Breast epithelium (tissue), 4 donors: ENCODE measurements at regions not wholly inside any gene's neighbourhood (a gene's known extent, or its start where the extent isn't known, plus 50 kb on each side); places are given as distances from the start of the nearest gene placed in this dataset.

ENCODE experiments used
- DNase-seq, 2 donors: peaks; one replicate each; pipeline ENCODE4 v3.0.0-alpha.2; 2019; ENCODE audit warnings: low spot score in 2 of 2
- H3K27ac ChIP-seq, 2 donors: fragments of 200-600 bp; sonication (generic) in 1 of 2; one replicate each; pipeline ENCODE4 v1.5.1; 2016 to 2019; ENCODE audit warnings: mild to moderate bottlenecking in 1 of 2
- H3K27me3 ChIP-seq, 2 donors: fragments of 200-600 bp; sonication (generic) in 1 of 2; one replicate each; pipeline versions ENCODE4 v1.5.1 to v1.6.0; 2017 to 2019; ENCODE audit warnings: control low read depth in 1 of 2, mild to moderate bottlenecking in 1 of 2
- H3K36me3 ChIP-seq: fragments of 200-600 bp; one replicate; pipeline ENCODE4 v1.5.1; 2019
- H3K4me1 ChIP-seq, 2 donors: fragments of 200-600 bp; sonication (generic); one replicate each; pipeline ENCODE4 v1.5.1; 2016 to 2019; ENCODE audit warnings: control low read depth in 1 of 2
- H3K4me3 ChIP-seq, 3 donors: fragments of 200-600 bp; sonication (generic); 1 replicate in 2 of 3; 2 replicates in 1 of 3; pipeline ENCODE4 v1.5.1; 2016 to 2019; ENCODE audit warnings: mild to moderate bottlenecking in 3 of 3, moderate library complexity in 2 of 3
- H3K9me3 ChIP-seq, 2 donors: fragments of 200-600 bp; sonication (generic) in 1 of 2; one replicate each; pipeline ENCODE4 v1.5.1; 2016 to 2019; ENCODE audit warnings: control low read depth in 1 of 2
- POLR2A ChIP-seq: fragments of 450-650 bp; IDR thresholded peaks from one replicate; pipeline ENCODE4 v1.6.1; 2016; ENCODE audit warnings: antibody characterized with exemption, mild to moderate bottlenecking, moderate library complexity
- POLR2AphosphoS5 ChIP-seq, 3 donors: sonication (generic); formaldehyde crosslinking; IDR thresholded peaks; one replicate each; pipeline ENCODE4 v1.6.1; 2017; ENCODE audit warnings: antibody characterized with exemption in 3 of 3
- intact Hi-C: fragments of 100-400 bp; cut with DNase I; formaldehyde crosslinking; loops from one replicate; pipeline ENCODE4 v1.15.1; 2023; ENCODE audit warnings: low total_unique reads
- TF ChIP-seq, protein P1 (sequence below), 3 donors: fragments of 450-650 bp; IDR thresholded peaks; one replicate each; pipeline ENCODE4 v1.5.1; 2016 to 2017; ENCODE audit warnings: antibody characterized with exemption in 3 of 3, mild to moderate bottlenecking in 3 of 3, moderate library complexity in 3 of 3

GRCh38 chr7:68943786-68944185 is 654.5 kb upstream of the AUTS2 start:
- no peaks in the 10 kb centered on the region for H3K27me3 ChIP-seq
- TF ChIP-seq, protein P1, sequence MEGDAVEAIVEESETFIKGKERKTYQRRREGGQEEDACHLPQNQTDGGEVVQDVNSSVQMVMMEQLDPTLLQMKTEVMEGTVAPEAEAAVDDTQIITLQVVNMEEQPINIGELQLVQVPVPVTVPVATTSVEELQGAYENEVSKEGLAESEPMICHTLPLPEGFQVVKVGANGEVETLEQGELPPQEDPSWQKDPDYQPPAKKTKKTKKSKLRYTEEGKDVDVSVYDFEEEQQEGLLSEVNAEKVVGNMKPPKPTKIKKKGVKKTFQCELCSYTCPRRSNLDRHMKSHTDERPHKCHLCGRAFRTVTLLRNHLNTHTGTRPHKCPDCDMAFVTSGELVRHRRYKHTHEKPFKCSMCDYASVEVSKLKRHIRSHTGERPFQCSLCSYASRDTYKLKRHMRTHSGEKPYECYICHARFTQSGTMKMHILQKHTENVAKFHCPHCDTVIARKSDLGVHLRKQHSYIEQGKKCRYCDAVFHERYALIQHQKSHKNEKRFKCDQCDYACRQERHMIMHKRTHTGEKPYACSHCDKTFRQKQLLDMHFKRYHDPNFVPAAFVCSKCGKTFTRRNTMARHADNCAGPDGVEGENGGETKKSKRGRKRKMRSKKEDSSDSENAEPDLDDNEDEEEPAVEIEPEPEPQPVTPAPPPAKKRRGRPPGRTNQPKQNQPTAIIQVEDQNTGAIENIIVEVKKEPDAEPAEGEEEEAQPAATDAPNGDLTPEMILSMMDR (IDR thresholded peaks at IDR 0.05): no peak
- TF ChIP-seq POLR2A: no peak
- H3K36me3 ChIP-seq: no peaks in the 10 kb centered on the region
- intact Hi-C loops: no loop called here
- DNase-seq: no peak
- no peak overlapping the region for H3K27ac ChIP-seq
- H3K9me3 ChIP-seq: peaks cover 7 to 8% of the 10 kb centered on the region in 2 donors
- no peaks in the 10 kb centered on the region for H3K4me1 ChIP-seq
- no peak overlapping the region for H3K4me3 ChIP-seq

DNA sequence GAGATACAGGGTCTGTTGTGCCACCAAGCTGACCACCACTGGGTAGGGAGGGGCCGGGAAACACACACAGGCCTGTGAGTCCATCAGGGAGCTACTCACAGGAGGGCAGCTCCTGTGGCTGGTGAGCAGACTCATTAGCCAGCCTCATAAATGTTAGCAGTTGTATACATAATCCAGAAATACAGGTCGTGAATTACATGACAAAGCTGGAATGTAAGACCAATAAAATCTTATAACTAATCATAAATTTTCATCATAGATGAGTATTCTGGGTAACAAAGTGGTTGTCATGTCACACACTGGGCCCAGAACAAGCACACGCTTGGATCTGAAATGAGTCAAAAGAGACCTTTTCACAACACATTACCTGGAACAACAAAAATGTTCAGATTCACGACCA is 642.6 kb upstream of the AUTS2 start:
- H3K4me1 ChIP-seq: no peaks in the 10 kb centered on the region
- H3K36me3 ChIP-seq: no peaks in the 10 kb centered on the region
- H3K9me3 ChIP-seq: no peaks in the 10 kb centered on the region
- no peaks in the 10 kb centered on the region for H3K27me3 ChIP-seq
- intact Hi-C loops: no loop called here
- no peak for DNase-seq
- no peak overlapping the region for H3K4me3 ChIP-seq
- no peak for TF ChIP-seq POLR2A
- TF ChIP-seq, protein P1 (IDR thresholded peaks at IDR 0.05): no peak
- no peak for TF ChIP-seq POLR2AphosphoS5 (IDR thresholded peaks at IDR 0.05)
- no peak overlapping the region for H3K27ac ChIP-seq

GRCh38 chr7:68958571-68958970 is 639.7 kb upstream of the AUTS2 start:
- intact Hi-C loops: no loop called here
- DNase-seq: no peak
- no peaks in the 10 kb centered on the region for H3K4me1 ChIP-seq
- no peak for TF ChIP-seq POLR2AphosphoS5 (IDR thresholded peaks at IDR 0.05)
- no peak for TF ChIP-seq POLR2A
- TF ChIP-seq, protein P1 (IDR thresholded peaks at IDR 0.05): no peak
- H3K36me3 ChIP-seq: no peaks in the 10 kb centered on the region
- H3K9me3 ChIP-seq: no peaks in the 10 kb centered on the region
- H3K27me3 ChIP-seq: no peaks in the 10 kb centered on the region
- H3K27ac ChIP-seq: no peak overlapping the region
- no peak overlapping the region for H3K4me3 ChIP-seq

- H3K36me3 ChIP-seq: no peaks in the 10 kb centered on the region
- intact Hi-C loops: no loop called here
- no peaks in the 10 kb centered on the region for H3K9me3 ChIP-seq
- H3K27me3 ChIP-seq: no peaks in the 10 kb centered on the region
- DNase-seq: no peak
- no peak overlapping the region for H3K4me3 ChIP-seq
- no peaks in the 10 kb centered on the region for H3K4me1 ChIP-seq
- H3K27ac ChIP-seq: no peak overlapping the region
- TF ChIP-seq POLR2A (no peak), POLR2AphosphoS5 (IDR thresholded peaks at IDR 0.05) (no peak)
- TF ChIP-seq, protein P1 (IDR thresholded peaks at IDR 0.05): no peak
These were observed 634.7 kb upstream of the AUTS2 start for GRCh38 chr7:68963552-68963951.

GRCh38 chr7:68964060-68964459 is 634.2 kb upstream of the AUTS2 start:
- intact Hi-C loops: no loop called here
- Histone ChIP-seq H3K4me3 (no peak overlapping the region), H3K9me3 (no peaks in the 10 kb centered on the region), H3K27ac (no peak overlapping the region), H3K4me1 (no peaks in the 10 kb centered on the region), H3K27me3 (no peaks in the 10 kb centered on the region), H3K36me3 (no peaks in the 10 kb centered on the region)
- TF ChIP-seq, protein P1 (IDR thresholded peaks at IDR 0.05): no peak
- TF ChIP-seq POLR2AphosphoS5 (IDR thresholded peaks at IDR 0.05) (no peak), POLR2A (no peak)
- no peak for DNase-seq
